B cell (primary cell): ENCODE measurements at regions not wholly inside any gene's neighbourhood (a gene's known extent, or its start where the extent isn't known, plus 50 kb on each side); places are given as distances from the start of the nearest gene placed in this dataset.

ENCODE experiments used
- ATAC-seq: fragments of 200-7000 bp; cut with Tn5 transposase; one replicate; pipeline ENCODE4 v1.10.0; 2021; ENCODE audit warnings: low read depth, mild to moderate bottlenecking, moderate number of reproducible peaks, moderate library complexity
- CTCF ChIA-PET: fragments of 350-600 bp; sonication (Branson Sonifier 250); formaldehyde crosslinking; loops from one replicate; lab custom pipeline; 2021; ENCODE audit warnings: antibody characterized with exemption, inconsistent platforms; lab: Charles Lee
- POLR2A ChIA-PET: fragments of 350-600 bp; sonication (Branson Sonifier 250); formaldehyde crosslinking; loops from one replicate; lab custom pipeline; 2021; ENCODE audit warnings: antibody characterized with exemption; lab: Charles Lee
- DNase-seq: peaks from one replicate; pipeline ENCODE4 v3.0.0; 2013
- H2AFZ ChIP-seq: 2 replicates; pipeline ENCODE4 v1.6.1; 2012; ENCODE audit warnings: mild to moderate bottlenecking, low read depth, low read length; ENCODE audit not compliant: insufficient read depth, poor library complexity, severe bottlenecking
- H3K27ac ChIP-seq, 2 donors: 1 replicate in 1 of 2; 2 replicates in 1 of 2; pipeline ENCODE4 v1.5.1; 2012 to 2013; ENCODE audit warnings: low read length in 2 of 2, mild to moderate bottlenecking in 2 of 2, moderate library complexity in 1 of 2
- H3K27me3 ChIP-seq, 4 experiments: fragments of 200-600 bp in 1 of 4; sonication (generic) in 1 of 4; replicated peaks in 1 of 4; 1 replicate in 2 of 4; 2 replicates in 2 of 4; pipeline versions ENCODE4 v1.6.1 to v1.7.0; 2013 to 2016; ENCODE audit warnings: low read length in 3 of 4, mild to moderate bottlenecking in 2 of 4, mixed read lengths in 1 of 4, moderate library complexity in 1 of 4; ENCODE audit not compliant: insufficient read depth in 4 of 4, control insufficient read depth in 3 of 4; ENCODE audit errors: control extremely low read depth in 1 of 4
- H3K36me3 ChIP-seq, 2 experiments: replicated peaks in 1 of 2; 1 replicate in 1 of 2; 2 replicates in 1 of 2; pipeline versions ENCODE4 v1.6.1 to v1.7.1; 2013; ENCODE audit warnings: low read length in 1 of 2; ENCODE audit not compliant: insufficient read depth in 2 of 2, control insufficient read depth in 1 of 2; ENCODE audit errors: control extremely low read depth in 1 of 2, extremely low read depth in 1 of 2
- H3K4me1 ChIP-seq, 2 donors: fragments of 200-600 bp in 1 of 2; sonication (generic) in 1 of 2; 1 replicate in 1 of 2; 2 replicates in 1 of 2; pipeline versions ENCODE4 v1.5.1 to v1.6.1; 2013 to 2017; ENCODE audit warnings: low read length in 2 of 2; ENCODE audit not compliant: control insufficient read depth in 2 of 2, insufficient read depth in 2 of 2
- H3K4me2 ChIP-seq: replicated peaks from 2 replicates; pipeline ENCODE3; 2012; ENCODE audit warnings: mild to moderate bottlenecking, low read depth, low read length; ENCODE audit not compliant: poor library complexity, severe bottlenecking
- H3K4me3 ChIP-seq, 5 experiments: fragments of 200-600 bp in 1 of 5; sonication (generic) in 1 of 5; 1 replicate in 3 of 5; 2 replicates in 2 of 5; pipeline versions ENCODE4 v1.5.1 to v1.7.0; 2011 to 2016; ENCODE audit warnings: low read length in 4 of 5, mild to moderate bottlenecking in 4 of 5, low read depth in 2 of 5, control low read depth in 1 of 5, moderate library complexity in 1 of 5; ENCODE audit not compliant: insufficient read depth in 1 of 5; ENCODE audit errors: control extremely low read depth in 1 of 5, extremely low read depth in 1 of 5
- H3K79me2 ChIP-seq: fragments of 200-600 bp; sonication (generic); one replicate; pipeline ENCODE4 v1.6.0; 2016; ENCODE audit warnings: low read length; ENCODE audit not compliant: control insufficient read depth, insufficient read depth
- H3K9ac ChIP-seq: fragments of 200-600 bp; sonication (generic); 2 replicates; pipeline ENCODE4 v1.6.1; 2017; ENCODE audit warnings: mild to moderate bottlenecking, low read length, moderate library complexity
- H3K9me3 ChIP-seq, 3 donors: one replicate each; pipeline versions ENCODE4 v1.6.1 to v1.7.1; 2013; ENCODE audit warnings: low read length in 2 of 3; ENCODE audit not compliant: control insufficient read depth in 2 of 3, insufficient read depth in 1 of 3; ENCODE audit errors: control extremely low read depth in 1 of 3
- H4K20me1 ChIP-seq: 2 replicates; pipeline ENCODE4 v1.6.0; 2012; ENCODE audit warnings: mild to moderate bottlenecking, low read length; ENCODE audit not compliant: insufficient read depth, control insufficient read depth, poor library complexity, severe bottlenecking
- H3K27ac Mint-ChIP-seq: one replicate; pipeline ENCODE4 v1.8.0; 2021; ENCODE audit warnings: mixed read lengths
- H3K27me3 Mint-ChIP-seq: one replicate; pipeline ENCODE4 v1.8.0; 2021; ENCODE audit warnings: mixed read lengths
- H3K4me1 Mint-ChIP-seq: one replicate; pipeline ENCODE4 v1.8.0; 2021; ENCODE audit warnings: mixed read lengths
- H3K4me3 Mint-ChIP-seq: one replicate; pipeline ENCODE4 v1.8.0; 2021; ENCODE audit warnings: mixed read lengths
- H3K9me3 Mint-ChIP-seq: one replicate; pipeline ENCODE4 v1.8.0; 2022; ENCODE audit warnings: mixed read lengths; ENCODE audit not compliant: insufficient read depth
- EZH2 ChIP-seq: IDR thresholded peaks from 2 replicates; pipeline ENCODE4 v1.6.1; 2012; ENCODE audit warnings: borderline replicate concordance, low read depth, mild to moderate bottlenecking, moderate library complexity, low read length; ENCODE audit not compliant: insufficient read depth, poor library complexity, severe bottlenecking
- WGBS: methylation state at CpG from one replicate; pipeline ENCODE4 v1.1.5; 2013; ENCODE audit warnings: missing lambda C conversion rate; ENCODE audit not compliant: insufficient coverage; 5-methylcytosine and 5-hydroxymethylcytosine counted together
- intact Hi-C: fragments of 100-400 bp; cut with micrococcal nuclease; formaldehyde crosslinking; loops from one replicate; pipeline ENCODE4 v1.10.0; 2022
- TF ChIP-seq, protein P1 (sequence below): fragments of 200-600 bp; IDR thresholded peaks from one replicate; pipeline ENCODE4 v1.8.0; 2022; ENCODE audit warnings: antibody characterized with exemption, mild to moderate bottlenecking

DNA sequence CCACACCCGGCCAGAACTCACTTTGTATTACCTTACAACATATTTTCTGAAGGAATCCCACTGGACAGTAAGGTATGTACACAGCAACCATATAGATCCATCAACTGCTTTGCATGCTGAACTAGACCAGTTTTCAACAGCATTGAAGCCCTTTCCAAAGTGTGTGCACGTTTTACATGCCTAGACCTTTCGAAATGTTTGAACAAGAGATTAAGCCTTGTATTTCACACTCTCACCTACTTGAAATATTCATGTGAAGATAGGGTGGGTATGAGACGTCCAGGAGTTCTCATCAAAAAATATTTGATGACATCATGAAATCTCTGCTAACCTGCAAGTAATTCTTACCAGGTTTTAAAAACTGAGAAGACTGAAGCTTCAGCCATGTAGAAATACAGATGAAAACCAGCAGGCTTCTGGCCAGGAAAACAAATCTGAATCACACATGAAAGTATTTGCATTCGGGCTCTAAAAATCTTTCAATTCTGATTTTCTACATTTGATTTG lies 387.0 kb upstream of the PSMD7 start:
- intact Hi-C loops, result no loop called here
- no peaks in the 10 kb centered on the region for H4K20me1 ChIP-seq
- no peak overlapping the region for H3K27ac ChIP-seq
- 85% methylated on average over 2 of the region's 5 CpGs for WGBS
- H3K4me3 ChIP-seq, result no peak overlapping the region
- H3K4me1 Mint-ChIP-seq, result no peaks in the 10 kb centered on the region
- no peaks in the 10 kb centered on the region for H3K79me2 ChIP-seq
- H3K9me3 ChIP-seq, result no peaks in the 10 kb centered on the region
- H3K27me3 ChIP-seq, result peaks cover 0 to 5% (median 0%) of the 10 kb centered on the region in 4 experiments
- DNase-seq (no peak), ATAC-seq (no peak)
- H3K9me3 Mint-ChIP-seq, result no peaks in the 10 kb centered on the region
- H3K9ac ChIP-seq, result no peak overlapping the region
- POLR2A ChIA-PET, result no interaction called here
- peaks cover 4% of the 10 kb centered on the region for H3K27me3 Mint-ChIP-seq
- H3K4me3 Mint-ChIP-seq, result no peak overlapping the region
- H3K4me1 ChIP-seq, result no peaks in the 10 kb centered on the region
- CTCF ChIA-PET, result no interaction called here
- no peaks in the 10 kb centered on the region for H3K36me3 ChIP-seq
- H3K4me2 ChIP-seq, result no peak overlapping the region
- H2AFZ ChIP-seq, result no peak overlapping the region
- no peak overlapping the region for H3K27ac Mint-ChIP-seq
- TF ChIP-seq EZH2, result no peak
- TF ChIP-seq, protein P1, sequence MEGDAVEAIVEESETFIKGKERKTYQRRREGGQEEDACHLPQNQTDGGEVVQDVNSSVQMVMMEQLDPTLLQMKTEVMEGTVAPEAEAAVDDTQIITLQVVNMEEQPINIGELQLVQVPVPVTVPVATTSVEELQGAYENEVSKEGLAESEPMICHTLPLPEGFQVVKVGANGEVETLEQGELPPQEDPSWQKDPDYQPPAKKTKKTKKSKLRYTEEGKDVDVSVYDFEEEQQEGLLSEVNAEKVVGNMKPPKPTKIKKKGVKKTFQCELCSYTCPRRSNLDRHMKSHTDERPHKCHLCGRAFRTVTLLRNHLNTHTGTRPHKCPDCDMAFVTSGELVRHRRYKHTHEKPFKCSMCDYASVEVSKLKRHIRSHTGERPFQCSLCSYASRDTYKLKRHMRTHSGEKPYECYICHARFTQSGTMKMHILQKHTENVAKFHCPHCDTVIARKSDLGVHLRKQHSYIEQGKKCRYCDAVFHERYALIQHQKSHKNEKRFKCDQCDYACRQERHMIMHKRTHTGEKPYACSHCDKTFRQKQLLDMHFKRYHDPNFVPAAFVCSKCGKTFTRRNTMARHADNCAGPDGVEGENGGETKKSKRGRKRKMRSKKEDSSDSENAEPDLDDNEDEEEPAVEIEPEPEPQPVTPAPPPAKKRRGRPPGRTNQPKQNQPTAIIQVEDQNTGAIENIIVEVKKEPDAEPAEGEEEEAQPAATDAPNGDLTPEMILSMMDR, result no peak

DNA sequence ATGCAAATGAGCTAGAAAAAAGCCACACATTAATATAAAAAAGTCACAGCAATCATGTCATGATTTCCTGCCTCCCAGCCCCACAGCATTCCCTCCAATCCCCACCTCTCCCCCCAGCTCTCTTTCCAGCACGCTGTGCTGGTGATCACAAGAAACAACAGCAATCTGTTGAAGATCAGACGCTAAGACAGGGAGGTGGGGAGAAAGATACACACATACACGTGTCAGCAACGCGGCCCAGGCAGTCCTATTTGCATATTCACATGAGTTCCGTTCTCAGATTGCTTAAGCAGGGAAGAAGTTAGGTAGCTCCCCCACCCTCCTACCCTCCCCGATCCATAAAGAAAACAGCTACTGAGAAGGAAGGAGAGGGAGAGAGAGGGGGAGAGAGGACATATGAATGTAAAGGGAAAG lies 405.5 kb upstream of the PSMD7 start:
- H3K4me1 Mint-ChIP-seq, result peaks cover 9% of the 10 kb centered on the region
- H3K4me3 Mint-ChIP-seq, result peak overlapping the region; percentile 17
- ATAC-seq, result no peak
- Histone ChIP-seq H3K4me1 (peaks cover 0 to 5% of the 10 kb centered on the region in 2 donors), H2AFZ (peak overlapping the region; percentile 58), H3K36me3 (no peaks in the 10 kb centered on the region), H3K9me3 (no peaks in the 10 kb centered on the region), H3K4me2 (peak overlapping the region; percentile 23), H3K27me3 (peaks cover 0 to 22% (median 11%) of the 10 kb centered on the region in 4 experiments), H3K4me3 (no peak overlapping the region), H3K79me2 (no peaks in the 10 kb centered on the region), H3K27ac (no peak overlapping the region), H4K20me1 (no peaks in the 10 kb centered on the region), H3K9ac (no peak overlapping the region)
- WGBS, result no CpG with 5 or more reads among the region's 7 CpGs
- no peak for TF ChIP-seq EZH2
- TF ChIP-seq, protein P1, result no peak
- H3K27me3 Mint-ChIP-seq, result peaks cover 66% of the 10 kb centered on the region
- H3K27ac Mint-ChIP-seq, result no peak overlapping the region
- H3K9me3 Mint-ChIP-seq, result no peaks in the 10 kb centered on the region
- ChIA-PET POLR2A (no interaction called here), CTCF (interaction anchor here (1.0 to 1.3 kb wide), 2 partner anchors 8 to 1824 kb away, joined by 3 read pairs; no protein-coding TSS in a partner anchor)
- peak; percentile 2 for DNase-seq
- intact Hi-C loops, result no loop called here
